ENCODE measurements at regions not wholly inside any gene's neighbourhood (a gene's known extent, or its start where the extent isn't known, plus 50 kb on each side); places are given as distances from the start of the nearest gene placed in this dataset.

GRCh38 chr22:49462291-49462690 lies 365.4 kb downstream of the BRD1 start:
- no peaks in the 10 kb centered on the region for H3K4me1 ChIP-seq (ENCODE audit: control insufficient read depth in 1 of 2, low read depth in 2 of 2)
- H3K27me3 ChIP-seq (replicated peaks; ENCODE audit: insufficient read depth), result no peaks in the 10 kb centered on the region
- TF ChIP-seq CTCF (IDR thresholded peaks at IDR 0.05), result no peak
- ATAC-seq (ENCODE audit: insufficient number of reproducible peaks, low FRiP score, low read depth) (no peak), DNase-seq (ENCODE audit: low spot score) (no peak)
- no peak overlapping the region for H3K27ac ChIP-seq
- no peaks in the 10 kb centered on the region for H3K36me3 ChIP-seq
- no peak overlapping the region for H3K4me3 ChIP-seq
- no peaks in the 10 kb centered on the region for H3K9me3 ChIP-seq

- no peaks in the 10 kb centered on the region for H3K4me1 ChIP-seq (ENCODE audit: control insufficient read depth in 1 of 2, low read depth in 2 of 2)
- H3K36me3 ChIP-seq, result no peaks in the 10 kb centered on the region
- no peaks in the 10 kb centered on the region for H3K27me3 ChIP-seq (replicated peaks; ENCODE audit: insufficient read depth)
- H3K4me3 ChIP-seq, result no peak overlapping the region
- H3K9me3 ChIP-seq, result no peaks in the 10 kb centered on the region
- H3K27ac ChIP-seq, result no peak overlapping the region
- ATAC-seq (ENCODE audit: insufficient number of reproducible peaks, low FRiP score, low read depth) (no peak), DNase-seq (ENCODE audit: low spot score) (no peak)
- no peak for TF ChIP-seq CTCF (IDR thresholded peaks at IDR 0.05)
Measured at GRCh38 chr22:49461674-49462073, 366.0 kb downstream of the BRD1 start.

GRCh38 chr22:49460592-49461281 lies 366.9 kb downstream of the BRD1 start:
- ATAC-seq (ENCODE audit: insufficient number of reproducible peaks, low FRiP score, low read depth) (no peak), DNase-seq (ENCODE audit: low spot score) (no peak)
- TF ChIP-seq CTCF (IDR thresholded peaks at IDR 0.05), result no peak
- Histone ChIP-seq H3K27me3 (replicated peaks; ENCODE audit: insufficient read depth) (no peaks in the 10 kb centered on the region), H3K4me3 (no peak overlapping the region), H3K36me3 (no peaks in the 10 kb centered on the region), H3K4me1 (ENCODE audit: control insufficient read depth in 1 of 2, low read depth in 2 of 2) (no peaks in the 10 kb centered on the region), H3K27ac (no peak overlapping the region), H3K9me3 (no peaks in the 10 kb centered on the region)

GRCh38 chr22:49460091-49460490 lies 367.6 kb downstream of the BRD1 start:
- ATAC-seq (ENCODE audit: insufficient number of reproducible peaks, low FRiP score, low read depth) (no peak), DNase-seq (ENCODE audit: low spot score) (no peak)
- TF ChIP-seq CTCF (IDR thresholded peaks at IDR 0.05), result no peak

GRCh38 chr22:49458708-49459099 lies 369.0 kb downstream of the BRD1 start:
- no peaks in the 10 kb centered on the region for H3K4me1 ChIP-seq (ENCODE audit: control insufficient read depth in 1 of 2, low read depth in 2 of 2)
- H3K27ac ChIP-seq, result no peak overlapping the region
- H3K36me3 ChIP-seq, result no peaks in the 10 kb centered on the region
- no peaks in the 10 kb centered on the region for H3K27me3 ChIP-seq (replicated peaks; ENCODE audit: insufficient read depth)
- TF ChIP-seq CTCF (IDR thresholded peaks at IDR 0.05), result no peak
- H3K4me3 ChIP-seq, result no peak overlapping the region
- no peak for DNase-seq (ENCODE audit: low spot score)
- H3K9me3 ChIP-seq, result no peaks in the 10 kb centered on the region
- no peak for ATAC-seq (ENCODE audit: insufficient number of reproducible peaks, low FRiP score, low read depth)

More at GRCh38 chr22:49460091-49460490, 367.6 kb downstream of the BRD1 start:
- H3K27me3 ChIP-seq (replicated peaks; ENCODE audit: insufficient read depth), result no peaks in the 10 kb centered on the region
- no peak overlapping the region for H3K27ac ChIP-seq
- H3K4me3 ChIP-seq, result no peak overlapping the region
- H3K4me1 ChIP-seq (ENCODE audit: control insufficient read depth in 1 of 2, low read depth in 2 of 2), result no peaks in the 10 kb centered on the region
- no peaks in the 10 kb centered on the region for H3K9me3 ChIP-seq
- no peaks in the 10 kb centered on the region for H3K36me3 ChIP-seq
